Mesenchymal stem cell (in vitro differentiated cells and primary cell): ENCODE measurements at regions not wholly inside any gene's neighbourhood (a gene's known extent, or its start where the extent isn't known, plus 50 kb on each side); places are given as distances from the start of the nearest gene placed in this dataset.

ENCODE experiments used
- DNase-seq: peaks from one replicate; pipeline ENCODE4 v3.0.0-alpha.2; 2013
- H2AFZ ChIP-seq: one replicate; pipeline ENCODE4 v1.6.1; 2013; ENCODE audit warnings: low read depth, mild to moderate bottlenecking, control low read depth, inconsistent platforms, low read length, moderate library complexity
- H2AK5ac ChIP-seq: 2 replicates; pipeline ENCODE4 v1.6.1; 2013; ENCODE audit warnings: low read length, moderate library complexity, mild to moderate bottlenecking, inconsistent platforms; ENCODE audit not compliant: severe bottlenecking
- H2BK120ac ChIP-seq: one replicate; pipeline ENCODE4 v1.6.1; 2013; ENCODE audit warnings: low read depth, mild to moderate bottlenecking, inconsistent platforms, low read length, moderate library complexity
- H2BK12ac ChIP-seq, 2 experiments: one replicate each; pipeline ENCODE4 v1.6.1; 2013; ENCODE audit warnings: inconsistent platforms in 2 of 2, low read length in 2 of 2, mild to moderate bottlenecking in 2 of 2, moderate library complexity in 2 of 2, control low read depth in 1 of 2
- H2BK15ac ChIP-seq: one replicate; pipeline ENCODE4 v1.6.1; 2013; ENCODE audit warnings: mild to moderate bottlenecking, low read depth, inconsistent platforms; ENCODE audit not compliant: poor library complexity, severe bottlenecking
- H2BK5ac ChIP-seq: 2 replicates; pipeline ENCODE4 v1.6.1; 2013; ENCODE audit warnings: low read depth, mild to moderate bottlenecking, low read length, control low read depth, inconsistent platforms; ENCODE audit not compliant: poor library complexity, severe bottlenecking
- H3K14ac ChIP-seq, 2 experiments: one replicate each; pipeline ENCODE4 v1.6.1; 2013; ENCODE audit warnings: inconsistent platforms in 2 of 2, low read length in 2 of 2, control low read depth in 1 of 2, mild to moderate bottlenecking in 1 of 2, moderate library complexity in 1 of 2
- H3K18ac ChIP-seq, 2 experiments: one replicate each; pipeline ENCODE4 v1.6.1; 2013; ENCODE audit warnings: inconsistent platforms in 2 of 2, low read length in 2 of 2, control low read depth in 1 of 2, low read depth in 1 of 2, mild to moderate bottlenecking in 1 of 2
- H3K23ac ChIP-seq, 2 experiments: one replicate each; pipeline ENCODE4 v1.6.1; 2013; ENCODE audit warnings: inconsistent platforms in 2 of 2, low read length in 2 of 2, mild to moderate bottlenecking in 2 of 2, moderate library complexity in 2 of 2, control low read depth in 1 of 2
- H3K27ac ChIP-seq: 2 replicates; pipeline ENCODE4 v1.5.1; 2013; ENCODE audit warnings: mild to moderate bottlenecking, moderate library complexity, low read length, control low read depth, inconsistent platforms; ENCODE audit not compliant: poor library complexity, severe bottlenecking
- H3K27me3 ChIP-seq, 2 experiments: 2 replicates each; pipeline versions ENCODE4 v1.6.1 to v1.7.0; 2013; ENCODE audit warnings: low read length in 2 of 2, mild to moderate bottlenecking in 2 of 2, moderate library complexity in 2 of 2, control low read depth in 1 of 2, inconsistent platforms in 1 of 2; ENCODE audit not compliant: control insufficient read depth in 1 of 2, insufficient read depth in 1 of 2
- H3K36me3 ChIP-seq, 2 experiments: 2 replicates each; pipeline versions ENCODE4 v1.6.1 to v1.7.0; 2013; ENCODE audit warnings: low read length in 2 of 2, control low read depth in 1 of 2, inconsistent platforms in 1 of 2, low read depth in 1 of 2, mild to moderate bottlenecking in 1 of 2; ENCODE audit not compliant: insufficient read depth in 2 of 2, control insufficient read depth in 1 of 2
- H3K4ac ChIP-seq, 2 experiments: one replicate each; pipeline ENCODE4 v1.6.1; 2013; ENCODE audit warnings: inconsistent platforms in 2 of 2, low read length in 2 of 2, mild to moderate bottlenecking in 2 of 2, moderate library complexity in 2 of 2, control low read depth in 1 of 2, low read depth in 1 of 2
- H3K4me1 ChIP-seq: 2 replicates; pipeline ENCODE4 v1.6.1; 2013; ENCODE audit warnings: low read depth, low read length, control low read depth; ENCODE audit not compliant: control insufficient read depth, insufficient read depth
- H3K4me2 ChIP-seq: 2 replicates; pipeline ENCODE4 v1.6.1; 2013; ENCODE audit warnings: low read length, mild to moderate bottlenecking, inconsistent platforms; ENCODE audit not compliant: poor library complexity, severe bottlenecking
- H3K4me3 ChIP-seq, 2 experiments: 2 replicates each; pipeline versions ENCODE4 v1.5.1 to v1.7.0; 2013; ENCODE audit warnings: low read length in 2 of 2, mild to moderate bottlenecking in 2 of 2, control low read depth in 1 of 2, low read depth in 1 of 2; ENCODE audit not compliant: insufficient read depth in 1 of 2
- H3K79me1 ChIP-seq: replicated peaks from 2 replicates; pipeline ENCODE4 v1.6.1; 2013; ENCODE audit warnings: mild to moderate bottlenecking, control low read depth, low read length, inconsistent platforms; ENCODE audit not compliant: poor library complexity, severe bottlenecking
- H3K9ac ChIP-seq: 2 replicates; pipeline ENCODE4 v1.7.0; 2013; ENCODE audit warnings: mild to moderate bottlenecking, low read length, moderate library complexity
- H3K9me3 ChIP-seq: 2 replicates; pipeline ENCODE4 v1.7.0; 2013; ENCODE audit warnings: mild to moderate bottlenecking, low read length; ENCODE audit not compliant: control insufficient read depth
- H4K8ac ChIP-seq: one replicate; pipeline ENCODE4 v1.6.1; 2013; ENCODE audit warnings: inconsistent platforms, mild to moderate bottlenecking, low read length, moderate library complexity
- H4K91ac ChIP-seq: one replicate; pipeline ENCODE4 v1.6.1; 2013; ENCODE audit warnings: mild to moderate bottlenecking, low read length, inconsistent platforms
- WGBS: methylation state at CpG from one replicate; pipeline ENCODE4 v1.1.7; 2013; ENCODE audit warnings: mixed read lengths; 5-methylcytosine and 5-hydroxymethylcytosine counted together

DNA sequence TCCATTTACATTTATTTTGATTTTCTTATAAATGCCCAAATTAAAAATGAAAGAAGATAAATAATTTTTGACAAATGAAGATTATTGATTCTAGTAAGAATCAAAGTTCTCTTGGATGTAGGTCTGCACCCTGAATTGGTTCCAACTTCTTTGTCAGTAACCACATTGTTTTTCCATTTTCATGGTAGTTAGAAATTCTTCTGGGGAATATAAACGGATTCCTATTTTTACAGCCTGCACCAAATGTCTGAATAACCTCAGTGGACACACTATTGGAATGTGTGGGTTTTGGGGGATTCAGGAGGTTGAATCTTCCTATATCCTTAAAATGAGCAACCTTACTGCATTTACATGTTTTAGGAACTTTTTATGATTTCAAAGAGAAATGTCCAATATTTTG, 1085.3 kb upstream of the MAP3K7 start:
- Histone ChIP-seq H4K8ac (no peak overlapping the region), H2BK120ac (no peak overlapping the region), H3K23ac (no peak overlapping the region), H3K4me3 (no peak overlapping the region), H3K18ac (no peak overlapping the region), H3K9me3 (no peaks in the 10 kb centered on the region), H2BK12ac (no peak overlapping the region), H3K27ac (no peak overlapping the region), H3K4me2 (no peak overlapping the region), H2AK5ac (no peak overlapping the region), H3K4ac (no peak overlapping the region), H3K4me1 (no peaks in the 10 kb centered on the region), H3K27me3 (no peaks in the 10 kb centered on the region), H2BK15ac (no peak overlapping the region), H3K36me3 (no peaks in the 10 kb centered on the region), H3K9ac (no peak overlapping the region), H2BK5ac (no peak overlapping the region), H3K14ac (no peak overlapping the region), H2AFZ (no peak overlapping the region), H4K91ac (no peak overlapping the region), H3K79me1 (no peaks in the 10 kb centered on the region)
- WGBS: no CpG with 5 or more reads among the region's 1 CpG
- no peak for DNase-seq

DNA sequence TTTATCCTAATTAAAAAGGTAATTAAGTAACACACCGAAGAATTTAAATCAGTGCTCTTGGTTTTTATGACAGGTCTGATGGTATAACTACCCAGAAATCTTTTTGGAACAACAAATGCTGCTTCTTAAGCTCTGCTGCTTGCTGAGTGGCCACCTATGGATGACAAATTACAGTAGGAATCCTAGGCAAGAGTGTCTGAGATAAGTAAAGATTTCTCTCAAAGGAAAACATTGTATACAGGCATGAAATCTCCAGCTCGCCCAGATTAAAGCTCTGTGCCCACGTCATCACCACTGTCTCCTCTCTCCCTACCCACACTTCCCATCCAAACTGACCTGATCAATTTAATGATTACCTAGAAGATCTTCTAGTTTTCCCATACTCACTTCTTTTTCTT, 1083.0 kb upstream of the MAP3K7 start:
- no peak for DNase-seq
- H3K9ac ChIP-seq: no peak overlapping the region
- no peak overlapping the region for H3K23ac ChIP-seq
- no peak overlapping the region for H2BK120ac ChIP-seq
- H3K4me2 ChIP-seq: no peak overlapping the region
- 78% methylated on average over 3 of the region's 3 CpGs for WGBS
- no peak overlapping the region for H3K18ac ChIP-seq
- H2BK12ac ChIP-seq: no peak overlapping the region
- H3K27ac ChIP-seq: no peak overlapping the region
- no peaks in the 10 kb centered on the region for H3K36me3 ChIP-seq
- no peak overlapping the region for H4K8ac ChIP-seq
- H2BK15ac ChIP-seq: no peak overlapping the region
- H3K4me1 ChIP-seq: no peaks in the 10 kb centered on the region
- no peaks in the 10 kb centered on the region for H3K9me3 ChIP-seq
- no peak overlapping the region for H2AFZ ChIP-seq
- H3K4ac ChIP-seq: no peak overlapping the region
- H4K91ac ChIP-seq: no peak overlapping the region
- H2BK5ac ChIP-seq: no peak overlapping the region
- H2AK5ac ChIP-seq: no peak overlapping the region
- no peaks in the 10 kb centered on the region for H3K79me1 ChIP-seq
- no peak overlapping the region for H3K4me3 ChIP-seq
- no peak overlapping the region for H3K14ac ChIP-seq
- no peaks in the 10 kb centered on the region for H3K27me3 ChIP-seq

DNA sequence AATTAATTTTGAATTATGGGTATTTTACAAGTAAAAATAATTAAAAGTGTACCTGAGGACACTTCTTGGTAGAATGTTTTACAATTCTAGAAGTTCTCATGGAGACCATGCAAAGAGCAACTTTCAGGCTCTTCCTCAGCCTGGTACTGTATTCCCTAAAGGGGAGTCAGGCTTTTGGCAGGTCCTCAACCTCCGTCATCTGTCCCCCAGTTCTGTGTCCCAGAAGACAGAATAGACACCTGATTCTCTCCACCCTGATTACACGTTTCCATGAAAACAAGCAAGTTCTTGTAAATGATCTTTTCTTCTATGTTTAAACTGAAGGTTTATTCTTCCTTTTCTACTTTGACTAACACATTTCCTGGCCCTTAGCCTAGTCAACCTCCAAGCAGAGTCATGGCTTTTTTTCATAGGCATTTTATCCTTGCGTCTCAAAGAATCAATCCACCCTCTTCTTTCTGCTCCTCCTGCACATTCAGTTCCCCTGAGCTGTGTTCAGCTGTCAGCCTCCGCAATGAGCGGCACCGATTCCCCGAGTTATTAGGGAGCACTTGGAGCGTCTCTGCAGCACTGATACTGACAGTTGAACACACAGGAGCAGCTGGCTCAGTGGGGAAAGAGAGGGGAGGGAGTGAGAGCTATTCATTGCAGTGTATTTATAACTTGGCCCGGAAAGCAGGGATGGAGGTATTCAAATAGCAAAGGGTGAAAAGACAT, 1082.4 kb upstream of the MAP3K7 start:
- WGBS: 87% methylated on average over 8 of the region's 9 CpGs
- no peak overlapping the region for H3K4me3 ChIP-seq
- no peak overlapping the region for H2BK12ac ChIP-seq

DNA sequence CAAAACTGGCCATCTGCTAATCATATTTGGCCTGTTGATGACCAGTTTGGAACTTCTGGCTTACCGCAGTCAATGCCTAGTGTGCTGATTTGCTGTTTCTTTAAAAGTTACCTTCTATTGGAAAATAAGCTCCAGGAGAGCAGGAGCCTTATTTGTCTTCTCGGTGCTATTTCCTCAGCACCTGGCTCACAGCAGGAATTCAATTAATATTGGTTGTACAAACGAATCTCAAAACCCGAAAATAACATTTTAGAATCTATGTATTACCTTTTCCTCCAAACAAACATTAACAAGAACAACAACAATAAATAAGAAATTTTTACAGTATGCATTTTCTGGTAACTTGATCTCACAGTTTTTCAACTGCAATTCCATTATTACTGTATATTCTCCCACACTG, 1080.7 kb upstream of the MAP3K7 start:
- no peak overlapping the region for H2BK15ac ChIP-seq
- no peak overlapping the region for H3K14ac ChIP-seq
- H2BK120ac ChIP-seq: no peak overlapping the region
- no peak overlapping the region for H2BK12ac ChIP-seq
- no peak overlapping the region for H4K8ac ChIP-seq
- WGBS: 86% methylated on average over 4 of the region's 4 CpGs
- H3K4me1 ChIP-seq: no peaks in the 10 kb centered on the region
- no peak overlapping the region for H2AFZ ChIP-seq
- no peak overlapping the region for H2BK5ac ChIP-seq
- H3K9me3 ChIP-seq: no peaks in the 10 kb centered on the region
- no peaks in the 10 kb centered on the region for H3K79me1 ChIP-seq
- no peak overlapping the region for H2AK5ac ChIP-seq
- H3K27me3 ChIP-seq: no peaks in the 10 kb centered on the region
- H3K9ac ChIP-seq: no peak overlapping the region
- H3K4me3 ChIP-seq: no peak overlapping the region
- no peak overlapping the region for H3K4ac ChIP-seq
- no peak for DNase-seq
- no peak overlapping the region for H3K23ac ChIP-seq
- H3K4me2 ChIP-seq: no peak overlapping the region
- H3K18ac ChIP-seq: no peak overlapping the region
- no peaks in the 10 kb centered on the region for H3K36me3 ChIP-seq
- H3K27ac ChIP-seq: no peak overlapping the region
- no peak overlapping the region for H4K91ac ChIP-seq

More for the DNA sequence above, 1082.4 kb upstream of the MAP3K7 start:
- Histone ChIP-seq H3K4me2 (no peak overlapping the region), H3K27me3 (no peaks in the 10 kb centered on the region), H3K14ac (no peak overlapping the region), H3K9me3 (no peaks in the 10 kb centered on the region), H3K36me3 (no peaks in the 10 kb centered on the region), H3K79me1 (no peaks in the 10 kb centered on the region), H3K18ac (no peak overlapping the region), H4K8ac (no peak overlapping the region), H3K27ac (no peak overlapping the region), H3K4me1 (no peaks in the 10 kb centered on the region), H3K9ac (no peak overlapping the region), H2AK5ac (no peak overlapping the region), H2BK120ac (no peak overlapping the region), H4K91ac (no peak overlapping the region), H2BK15ac (no peak overlapping the region), H3K4ac (no peak overlapping the region), H3K23ac (no peak overlapping the region), H2BK5ac (no peak overlapping the region), H2AFZ (no peak overlapping the region)
- no peak for DNase-seq
